Body of pancreas (tissue), 4 donors: ENCODE measurements at regions not wholly inside any gene's neighbourhood (a gene's known extent, or its start where the extent isn't known, plus 50 kb on each side); places are given as distances from the start of the nearest gene placed in this dataset.
"Not testable (repeated sequence)": the region's sequence is repeated elsewhere in the genome, so short reads cannot be mapped to it uniquely, and the experiment has no call there.

ENCODE experiments used
- ATAC-seq: fragments of 150-250 bp; one replicate; pipeline ENCODE4 v1.9.1; 2016
- DNase-seq, 4 donors: peaks; one replicate each; pipeline ENCODE4 v3.0.0-alpha.2; 2019
- H3K27ac ChIP-seq, 4 donors: fragments of 200-600 bp; sonication (generic); 1 replicate in 3 of 4; 2 replicates in 1 of 4; pipeline versions ENCODE4 v1.5.1 to v1.6.1; 2016 to 2019; ENCODE audit warnings: mild to moderate bottlenecking in 1 of 4, mixed read lengths in 1 of 4, moderate library complexity in 1 of 4
- H3K27me3 ChIP-seq, 2 donors: fragments of 200-600 bp; sonication (generic); one replicate each; pipeline ENCODE4 v1.6.0; 2016; ENCODE audit warnings: mild to moderate bottlenecking in 1 of 2
- H3K36me3 ChIP-seq, 2 donors: fragments of 200-600 bp; sonication (generic); replicated peaks in 1 of 2; 2 replicates each; pipeline ENCODE4 v1.5.1; 2016; ENCODE audit warnings: low read depth in 2 of 2; ENCODE audit not compliant: insufficient read depth in 1 of 2
- H3K4me1 ChIP-seq: fragments of 200-600 bp; sonication (generic); one replicate; pipeline ENCODE4 v1.6.0; 2016
- H3K4me3 ChIP-seq, 2 donors: fragments of 200-600 bp; sonication (generic); 1 replicate in 1 of 2; 2 replicates in 1 of 2; pipeline ENCODE4 v1.5.1; 2016 to 2019
- H3K9me3 ChIP-seq, 3 donors: fragments of 200-600 bp; sonication (generic); 1 replicate in 2 of 3; 2 replicates in 1 of 3; pipeline ENCODE4 v1.5.1; 2016
- POLR2A ChIP-seq, 3 donors: fragments of 450-650 bp; IDR thresholded peaks; one replicate each; pipeline ENCODE4 v1.6.1; 2016; ENCODE audit warnings: antibody characterized with exemption in 3 of 3, mild to moderate bottlenecking in 2 of 3
- WGBS, 2 donors: methylation state at CpG; one replicate each; pipeline ENCODE4 v1.1.5; 2017; 5-methylcytosine and 5-hydroxymethylcytosine counted together
- intact Hi-C: fragments of 100-400 bp; cut with DNase I; formaldehyde crosslinking; loops from one replicate; pipeline ENCODE4 v1.15.1; 2023
- TF ChIP-seq, protein P1 (sequence below), 7 experiments: fragments of 450-650 bp in 4 of 7; fragments of 200-600 bp in 3 of 7; sonication (generic) in 3 of 7; IDR thresholded peaks; one replicate each; pipeline ENCODE4 v1.5.1; 2016 to 2019; ENCODE audit warnings: antibody characterized with exemption in 7 of 7

DNA sequence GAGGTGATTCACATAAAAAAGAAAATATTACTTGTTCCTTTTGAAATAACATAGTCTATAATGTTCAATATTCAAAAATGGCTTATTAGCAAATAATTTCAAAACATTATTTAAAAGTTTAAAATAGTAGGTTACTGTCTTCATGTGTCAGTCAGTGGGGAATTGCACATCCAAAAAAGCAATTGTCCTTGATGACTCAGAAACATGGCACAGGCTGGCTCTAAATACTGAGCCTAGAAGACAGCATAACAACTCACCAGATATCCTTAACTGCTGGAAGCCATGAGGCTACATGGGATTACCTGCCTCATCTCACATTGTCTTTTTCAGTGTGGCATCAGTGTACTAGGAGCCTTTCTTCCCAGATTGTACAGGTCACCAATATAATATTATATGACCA is 439.5 kb upstream of the RGMB start:
- Histone ChIP-seq H3K27me3 (no peaks in the 10 kb centered on the region), H3K27ac (no peak overlapping the region), H3K4me3 (no peak overlapping the region), H3K36me3 (no peaks in the 10 kb centered on the region), H3K9me3 (no peaks in the 10 kb centered on the region), H3K4me1 (no peaks in the 10 kb centered on the region)
- intact Hi-C loops, result no loop called here
- TF ChIP-seq POLR2A (IDR thresholded peaks at IDR 0.05), result no peak
- TF ChIP-seq, protein P1, sequence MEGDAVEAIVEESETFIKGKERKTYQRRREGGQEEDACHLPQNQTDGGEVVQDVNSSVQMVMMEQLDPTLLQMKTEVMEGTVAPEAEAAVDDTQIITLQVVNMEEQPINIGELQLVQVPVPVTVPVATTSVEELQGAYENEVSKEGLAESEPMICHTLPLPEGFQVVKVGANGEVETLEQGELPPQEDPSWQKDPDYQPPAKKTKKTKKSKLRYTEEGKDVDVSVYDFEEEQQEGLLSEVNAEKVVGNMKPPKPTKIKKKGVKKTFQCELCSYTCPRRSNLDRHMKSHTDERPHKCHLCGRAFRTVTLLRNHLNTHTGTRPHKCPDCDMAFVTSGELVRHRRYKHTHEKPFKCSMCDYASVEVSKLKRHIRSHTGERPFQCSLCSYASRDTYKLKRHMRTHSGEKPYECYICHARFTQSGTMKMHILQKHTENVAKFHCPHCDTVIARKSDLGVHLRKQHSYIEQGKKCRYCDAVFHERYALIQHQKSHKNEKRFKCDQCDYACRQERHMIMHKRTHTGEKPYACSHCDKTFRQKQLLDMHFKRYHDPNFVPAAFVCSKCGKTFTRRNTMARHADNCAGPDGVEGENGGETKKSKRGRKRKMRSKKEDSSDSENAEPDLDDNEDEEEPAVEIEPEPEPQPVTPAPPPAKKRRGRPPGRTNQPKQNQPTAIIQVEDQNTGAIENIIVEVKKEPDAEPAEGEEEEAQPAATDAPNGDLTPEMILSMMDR (IDR thresholded peaks at IDR 0.05), result no peak
- DNase-seq (no peak), ATAC-seq (no peak)

DNA sequence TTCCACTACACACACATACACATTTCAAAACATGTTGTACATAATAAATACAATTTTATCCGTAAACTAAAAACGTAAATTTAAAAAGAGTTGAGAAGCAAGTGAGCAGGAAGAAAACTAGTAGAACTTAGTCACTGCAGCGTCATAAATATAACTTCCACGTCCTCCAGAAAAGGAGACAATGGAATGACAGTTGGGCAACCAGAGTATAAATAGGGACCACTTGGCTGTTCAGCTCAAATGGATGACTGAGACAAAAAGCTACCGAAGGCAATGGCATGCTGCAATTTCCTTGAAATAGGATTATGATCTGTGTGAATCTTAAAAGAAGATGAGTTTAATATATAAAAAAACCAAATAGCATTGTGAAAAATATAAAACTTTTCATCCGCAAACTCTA is 438.5 kb upstream of the RGMB start:
- no peak for TF ChIP-seq POLR2A (IDR thresholded peaks at IDR 0.05)
- TF ChIP-seq, protein P1 (IDR thresholded peaks at IDR 0.05), result no peak
- ATAC-seq, result no peak

DNA sequence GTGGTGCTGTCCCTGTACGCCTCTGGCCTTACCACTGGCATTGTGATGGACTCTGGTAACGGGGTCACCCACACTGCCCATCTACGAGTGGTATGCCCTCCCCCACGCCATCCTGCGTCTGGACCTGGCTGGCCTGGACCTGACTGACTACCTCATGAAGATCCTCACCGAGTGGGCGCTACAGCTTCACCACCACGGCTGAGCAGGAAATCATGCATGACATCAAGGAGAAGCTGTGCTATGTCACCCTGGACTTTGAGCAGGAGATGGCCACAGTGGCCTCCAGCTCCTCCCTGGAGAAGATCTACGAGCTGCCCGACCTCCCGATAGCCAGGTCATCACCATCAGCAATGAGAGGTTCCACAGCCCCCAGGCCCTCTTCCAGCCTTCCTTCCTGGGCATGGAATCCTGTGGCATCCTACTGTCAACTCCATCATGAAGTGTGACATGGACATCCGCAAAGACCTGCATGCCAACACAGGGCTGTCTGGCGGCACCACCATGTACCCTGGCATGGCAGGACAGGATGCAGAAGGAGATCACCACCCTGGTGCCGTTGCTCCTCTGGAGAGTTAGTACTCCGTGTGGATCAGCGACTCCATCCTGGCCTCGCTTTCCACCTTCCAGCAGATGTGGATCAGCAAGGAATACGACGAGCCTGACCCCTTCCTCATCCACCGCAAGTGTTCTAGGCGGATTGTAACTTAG is 434.2 kb upstream of the RGMB start:
- H3K36me3 ChIP-seq, result no peaks in the 10 kb centered on the region
- ATAC-seq (no peak), DNase-seq (no peak)
- no peak for TF ChIP-seq POLR2A (IDR thresholded peaks at IDR 0.05)
- TF ChIP-seq, protein P1 (IDR thresholded peaks at IDR 0.05), result no peak
- H3K4me3 ChIP-seq, result no peak overlapping the region
- H3K9me3 ChIP-seq, result no peaks in the 10 kb centered on the region
- WGBS, 2 donors, result 90% methylated on average over 17 to 21 of the region's 21 CpGs
- intact Hi-C loops, result no loop called here
- no peaks in the 10 kb centered on the region for H3K27me3 ChIP-seq
- H3K27ac ChIP-seq, result no peak overlapping the region
- no peaks in the 10 kb centered on the region for H3K4me1 ChIP-seq

More for the DNA sequence above, 438.5 kb upstream of the RGMB start:
- Histone ChIP-seq H3K27ac (no peak overlapping the region), H3K36me3 (no peaks in the 10 kb centered on the region), H3K4me1 (no peaks in the 10 kb centered on the region), H3K27me3 (no peaks in the 10 kb centered on the region), H3K9me3 (no peaks in the 10 kb centered on the region), H3K4me3 (no peak overlapping the region)
- WGBS, 2 donors, result 73 to 83% methylated on average over 6 of the region's 6 CpGs
- no peak for DNase-seq
- intact Hi-C loops, result no loop called here

DNA sequence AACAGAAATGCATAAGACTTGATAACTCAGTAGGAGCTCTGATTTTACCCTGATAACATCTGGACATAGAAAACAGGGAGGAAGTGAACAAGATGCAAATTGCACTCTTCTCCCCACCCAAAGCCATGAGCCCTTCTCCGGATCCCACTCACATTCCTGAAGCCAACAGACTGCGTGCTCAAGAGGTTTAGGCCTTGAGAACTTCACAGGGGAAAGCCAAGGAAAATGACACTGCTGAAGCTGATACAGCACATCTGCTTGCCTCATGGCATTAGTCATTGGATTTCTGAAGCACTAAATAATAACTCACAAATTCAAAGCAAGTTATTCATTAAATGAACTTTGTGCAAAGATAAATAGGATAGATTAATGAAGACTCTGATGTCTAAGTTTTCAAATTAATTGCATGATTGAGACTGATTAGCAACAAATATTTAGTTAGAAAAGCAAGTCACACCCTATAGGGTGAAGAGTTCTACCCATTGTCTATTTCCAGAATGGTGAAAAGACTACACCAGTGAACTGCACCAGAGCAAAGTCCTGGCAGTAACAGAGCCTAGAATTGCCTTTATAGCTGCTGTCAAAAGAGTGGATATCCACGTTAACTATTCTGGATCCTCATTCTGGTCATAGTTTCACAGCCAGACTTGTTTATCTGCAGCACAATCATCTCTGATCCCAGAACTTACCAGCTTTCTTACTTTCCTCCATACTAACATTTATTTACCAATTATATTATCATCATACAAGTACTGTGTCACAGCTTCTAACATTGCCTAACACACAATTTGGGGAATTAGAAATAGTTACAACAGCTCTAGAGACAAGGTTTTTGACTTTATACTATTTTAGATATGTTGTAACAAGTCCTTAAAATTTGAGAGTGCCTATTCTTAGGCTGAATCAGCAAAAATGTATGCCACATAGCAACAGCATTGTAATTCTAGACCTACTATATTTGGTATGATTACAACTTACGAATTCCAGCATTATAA is 432.1 kb upstream of the RGMB start:
- ATAC-seq (no peak), DNase-seq (peak in 1 of 4 donors; percentile 20)
- TF ChIP-seq POLR2A (IDR thresholded peaks at IDR 0.05), result no peak
- TF ChIP-seq, protein P1 (IDR thresholded peaks at IDR 0.05), result no peak
- Histone ChIP-seq H3K9me3 (no peaks in the 10 kb centered on the region), H3K4me3 (no peak overlapping the region), H3K36me3 (no peaks in the 10 kb centered on the region), H3K4me1 (no peaks in the 10 kb centered on the region), H3K27me3 (no peaks in the 10 kb centered on the region), H3K27ac (no peak overlapping the region)
- intact Hi-C loops, result no loop called here
- WGBS, 2 donors, result 55 to 61% methylated on average over 4 of the region's 4 CpGs

DNA sequence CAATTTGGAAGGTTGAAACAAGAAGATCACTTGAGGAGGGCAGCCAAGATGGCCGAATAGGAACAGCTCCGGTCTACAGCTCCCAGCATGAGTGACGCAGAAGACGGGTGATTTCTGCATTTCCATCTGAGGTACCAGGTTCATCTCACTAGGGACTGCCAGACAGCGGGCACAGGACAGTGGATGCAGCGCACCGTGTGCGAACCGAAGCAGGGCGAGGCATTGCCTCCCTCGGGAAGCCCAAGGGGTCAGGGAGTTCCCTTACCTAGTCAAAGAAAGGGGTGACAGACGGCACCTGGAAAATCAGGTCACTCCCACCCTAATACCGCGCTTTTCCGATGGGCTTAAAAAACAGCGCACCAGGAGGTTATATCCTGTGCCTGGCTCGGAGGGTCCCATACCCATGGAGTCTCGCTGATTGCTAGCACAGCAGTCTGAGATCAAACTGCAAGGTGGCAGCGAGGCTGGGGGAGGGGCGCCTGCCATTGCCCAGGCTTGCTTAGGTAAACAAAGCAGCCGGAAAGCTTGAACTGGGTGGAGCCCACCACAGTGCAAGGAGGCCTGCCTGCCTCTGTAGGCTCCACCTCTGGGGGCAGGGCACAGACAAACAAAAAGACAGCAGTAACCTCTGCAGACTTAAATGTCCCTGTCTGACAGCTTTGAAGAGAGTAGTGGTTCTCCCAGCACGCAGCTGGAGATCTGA is 430.4 kb upstream of the RGMB start:
- H3K9me3 ChIP-seq, H3K4me1 ChIP-seq, H3K4me3 ChIP-seq, ATAC-seq, intact Hi-C loops, DNase-seq, H3K27ac ChIP-seq, H3K36me3 ChIP-seq, H3K27me3 ChIP-seq: not testable (repeated sequence)
- WGBS, 2 donors, result 89% methylated on average over 21 to 22 of the region's 22 CpGs
